ENCODE measurements at regions not wholly inside any gene's neighbourhood (a gene's known extent, or its start where the extent isn't known, plus 50 kb on each side); places are given as distances from the start of the nearest gene placed in this dataset.

GRCh38 chr2:144213797-144214196 is 306.1 kb downstream of the ZEB2 start:
- H3K4me3 ChIP-seq (ENCODE audit: low read length), result no peak overlapping the region
- WGBS, result 82% methylated on average over 1 of the region's 2 CpGs

GRCh38 chr2:144211826-144212225 is 308.1 kb downstream of the ZEB2 start:
- Histone ChIP-seq H3K27me3 (ENCODE audit: insufficient read depth, low read length) (no peaks in the 10 kb centered on the region), H3K9me3 (ENCODE audit: insufficient read depth, low read depth, low read length) (no peaks in the 10 kb centered on the region), H3K36me3 (ENCODE audit: insufficient read depth, low read length) (no peaks in the 10 kb centered on the region), H3K4me3 (ENCODE audit: low read length) (no peak overlapping the region), H3K4me1 (ENCODE audit: insufficient read depth, low read length) (peaks cover 11% of the 10 kb centered on the region; the same call in 1 of the 2 replicates), H3K9ac (ENCODE audit: low read depth, low read length) (no peak overlapping the region), H3K27ac (ENCODE audit: low read depth, low read length) (no peak overlapping the region)
- WGBS, result 96% methylated on average over 4 of the region's 4 CpGs

More at GRCh38 chr2:144213797-144214196, 306.1 kb downstream of the ZEB2 start:
- H3K36me3 ChIP-seq (ENCODE audit: insufficient read depth, low read length), result no peaks in the 10 kb centered on the region
- peaks cover 11% of the 10 kb centered on the region; the same call in 1 of the 2 replicates for H3K4me1 ChIP-seq (ENCODE audit: insufficient read depth, low read length)
- H3K9ac ChIP-seq (ENCODE audit: low read depth, low read length), result no peak overlapping the region
- H3K9me3 ChIP-seq (ENCODE audit: insufficient read depth, low read depth, low read length), result no peaks in the 10 kb centered on the region
- no peaks in the 10 kb centered on the region for H3K27me3 ChIP-seq (ENCODE audit: insufficient read depth, low read length)
- no peak overlapping the region for H3K27ac ChIP-seq (ENCODE audit: low read depth, low read length)

DNA sequence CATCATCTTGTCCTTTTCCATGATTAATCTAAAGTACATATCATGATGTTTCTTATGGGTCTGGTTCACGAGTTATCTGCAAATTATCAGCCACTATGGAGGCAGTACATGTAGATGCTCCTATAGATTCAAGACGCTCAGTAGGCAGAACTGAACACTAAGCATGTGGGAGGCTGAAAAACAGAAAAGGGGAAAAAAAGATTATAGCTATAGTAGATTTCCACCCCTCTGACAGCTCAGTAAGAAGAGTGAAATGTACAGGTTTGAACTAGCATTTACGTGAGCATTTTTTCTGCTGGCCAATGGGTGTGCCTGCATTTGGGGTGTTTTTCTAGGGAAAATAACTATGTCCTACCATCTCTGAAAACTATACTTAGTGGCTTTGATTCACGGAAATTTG is 308.9 kb downstream of the ZEB2 start:
- Histone ChIP-seq H3K4me1 (ENCODE audit: insufficient read depth, low read length) (peaks cover 11% of the 10 kb centered on the region; the same call in 1 of the 2 replicates), H3K27me3 (ENCODE audit: insufficient read depth, low read length) (no peaks in the 10 kb centered on the region), H3K36me3 (ENCODE audit: insufficient read depth, low read length) (no peaks in the 10 kb centered on the region), H3K27ac (ENCODE audit: low read depth, low read length) (no peak overlapping the region), H3K9ac (ENCODE audit: low read depth, low read length) (no peak overlapping the region), H3K4me3 (ENCODE audit: low read length) (no peak overlapping the region), H3K9me3 (ENCODE audit: insufficient read depth, low read depth, low read length) (no peaks in the 10 kb centered on the region)
- 97% methylated on average over 4 of the region's 4 CpGs for WGBS

DNA sequence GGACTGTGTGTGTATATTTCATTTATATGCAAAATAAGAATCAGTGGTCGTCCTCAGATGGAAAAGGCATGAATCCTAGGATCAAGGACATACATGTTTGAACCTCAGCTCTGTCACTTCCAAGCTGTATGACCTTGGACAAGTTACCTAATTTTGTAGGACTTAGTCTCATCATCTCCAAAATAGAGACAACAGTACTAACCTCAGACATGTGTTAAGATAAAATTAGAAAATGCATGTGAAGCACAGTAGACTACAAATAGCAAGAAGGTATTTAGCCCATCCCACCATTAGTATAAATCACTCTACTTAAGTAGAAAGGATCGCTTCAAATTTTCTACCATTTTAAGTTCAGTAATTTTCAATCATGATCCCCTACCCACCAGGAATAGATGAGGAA is 309.8 kb downstream of the ZEB2 start:
- Histone ChIP-seq H3K4me3 (ENCODE audit: low read length) (no peak overlapping the region), H3K36me3 (ENCODE audit: insufficient read depth, low read length) (no peaks in the 10 kb centered on the region), H3K27me3 (ENCODE audit: insufficient read depth, low read length) (no peaks in the 10 kb centered on the region), H3K9ac (ENCODE audit: low read depth, low read length) (no peak overlapping the region), H3K4me1 (ENCODE audit: insufficient read depth, low read length) (peaks cover 11% of the 10 kb centered on the region; the same call in 1 of the 2 replicates), H3K9me3 (ENCODE audit: insufficient read depth, low read depth, low read length) (no peaks in the 10 kb centered on the region), H3K27ac (ENCODE audit: low read depth, low read length) (no peak overlapping the region)
- WGBS, result 95% methylated on average over 2 of the region's 2 CpGs

GRCh38 chr2:144208924-144209323 is 311.0 kb downstream of the ZEB2 start:
- Histone ChIP-seq H3K27ac (ENCODE audit: low read depth, low read length) (no peak overlapping the region), H3K27me3 (ENCODE audit: insufficient read depth, low read length) (no peaks in the 10 kb centered on the region), H3K9ac (ENCODE audit: low read depth, low read length) (no peak overlapping the region), H3K9me3 (ENCODE audit: insufficient read depth, low read depth, low read length) (no peaks in the 10 kb centered on the region), H3K4me1 (ENCODE audit: insufficient read depth, low read length) (peaks cover 5% of the 10 kb centered on the region; the same call in 1 of the 2 replicates), H3K36me3 (ENCODE audit: insufficient read depth, low read length) (no peaks in the 10 kb centered on the region), H3K4me3 (ENCODE audit: low read length) (no peak overlapping the region)
- 88% methylated on average over 2 of the region's 2 CpGs for WGBS

DNA sequence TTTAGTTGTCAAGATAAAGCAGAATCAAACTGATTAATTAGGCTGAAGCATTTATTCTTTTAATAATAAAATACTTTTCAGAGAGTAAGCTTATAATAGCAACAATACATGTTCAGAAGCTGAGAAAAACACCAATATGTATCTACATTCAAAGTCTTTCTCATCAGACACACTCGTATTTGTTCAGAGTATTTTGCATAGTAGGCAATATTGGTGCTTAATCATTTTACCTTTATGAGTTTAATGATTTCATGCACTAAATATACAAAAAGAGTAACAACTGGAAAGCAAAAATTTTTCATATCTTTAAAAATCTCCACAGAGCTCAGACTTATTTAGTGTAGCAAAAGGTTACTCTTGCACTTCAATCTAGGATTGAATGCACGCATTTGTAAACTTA is 313.9 kb downstream of the ZEB2 start:
- WGBS, result 100% methylated on average over 1 of the region's 2 CpGs
- Histone ChIP-seq H3K4me3 (ENCODE audit: low read length) (no peak overlapping the region), H3K9ac (ENCODE audit: low read depth, low read length) (no peak overlapping the region), H3K27ac (ENCODE audit: low read depth, low read length) (no peak overlapping the region), H3K9me3 (ENCODE audit: insufficient read depth, low read depth, low read length) (no peaks in the 10 kb centered on the region), H3K27me3 (ENCODE audit: insufficient read depth, low read length) (no peaks in the 10 kb centered on the region), H3K36me3 (ENCODE audit: insufficient read depth, low read length) (no peaks in the 10 kb centered on the region), H3K4me1 (ENCODE audit: insufficient read depth, low read length) (no peaks in the 10 kb centered on the region)

DNA sequence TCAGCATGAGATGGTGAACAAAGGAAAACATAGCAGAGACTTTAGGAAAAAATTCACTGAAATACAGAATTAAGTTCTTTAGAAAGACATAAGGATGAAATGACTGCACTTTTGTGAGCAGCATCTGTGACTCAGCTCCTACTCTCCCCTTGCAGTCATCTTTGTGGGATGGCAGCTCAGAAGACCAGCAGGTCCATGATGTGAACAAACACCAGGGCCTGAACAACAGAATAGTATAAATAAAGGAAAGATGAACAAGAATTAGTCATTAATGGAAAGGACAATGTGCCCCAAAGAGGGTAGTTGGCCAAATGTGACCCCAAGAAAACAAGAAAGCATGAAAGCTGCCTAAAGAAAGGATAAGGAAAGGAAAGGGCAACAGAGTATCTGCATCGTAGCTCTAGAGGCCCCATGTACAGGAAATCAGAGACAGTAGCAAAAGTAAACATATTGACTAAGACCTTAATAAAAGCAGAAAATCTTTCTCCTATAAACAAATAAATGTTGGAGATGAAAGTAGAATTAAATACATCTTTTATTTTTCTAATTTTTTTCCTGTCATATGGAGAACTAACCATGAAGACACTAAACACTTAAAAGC is 318.0 kb downstream of the ZEB2 start:
- H3K36me3 ChIP-seq (ENCODE audit: insufficient read depth, low read length), result no peaks in the 10 kb centered on the region
- H3K9me3 ChIP-seq (ENCODE audit: insufficient read depth, low read depth, low read length), result no peaks in the 10 kb centered on the region
- no peaks in the 10 kb centered on the region; the same call in 1 of the 2 replicates for H3K4me1 ChIP-seq (ENCODE audit: insufficient read depth, low read length)
- H3K4me3 ChIP-seq (ENCODE audit: low read length), result no peak overlapping the region
- no peak overlapping the region for H3K27ac ChIP-seq (ENCODE audit: low read depth, low read length)
- WGBS, result no CpG with 5 or more reads among the region's 1 CpG
- H3K27me3 ChIP-seq (ENCODE audit: insufficient read depth, low read length), result no peaks in the 10 kb centered on the region
- no peak overlapping the region for H3K9ac ChIP-seq (ENCODE audit: low read depth, low read length)

GRCh38 chr2:144201126-144201525 is 318.8 kb downstream of the ZEB2 start:
- Histone ChIP-seq H3K4me1 (ENCODE audit: insufficient read depth, low read length) (no peaks in the 10 kb centered on the region; the same call in 1 of the 2 replicates), H3K4me3 (ENCODE audit: low read length) (no peak overlapping the region), H3K27me3 (ENCODE audit: insufficient read depth, low read length) (no peaks in the 10 kb centered on the region), H3K9me3 (ENCODE audit: insufficient read depth, low read depth, low read length) (no peaks in the 10 kb centered on the region), H3K36me3 (ENCODE audit: insufficient read depth, low read length) (no peaks in the 10 kb centered on the region), H3K27ac (ENCODE audit: low read depth, low read length) (no peak overlapping the region), H3K9ac (ENCODE audit: low read depth, low read length) (no peak overlapping the region)
- WGBS, result 92% methylated on average over 6 of the region's 6 CpGs

DNA sequence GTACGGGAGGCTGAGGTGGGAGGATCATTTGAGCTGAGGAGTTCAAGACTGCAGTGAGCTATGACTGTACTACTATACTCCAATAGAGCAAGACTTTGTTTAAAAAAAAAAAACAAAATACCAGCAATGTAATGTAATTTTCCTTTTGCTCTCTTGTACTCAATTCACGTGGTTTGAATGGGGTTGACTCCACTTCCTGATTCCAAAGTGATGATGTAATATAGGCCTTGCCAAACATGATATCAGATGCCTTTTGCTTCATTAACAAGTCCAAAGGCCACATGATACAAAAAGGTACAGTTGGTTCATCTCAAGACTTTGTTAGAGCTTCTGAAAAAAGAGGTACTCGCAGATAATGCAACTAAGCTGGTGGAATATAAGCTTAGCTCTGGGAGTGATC is 321.8 kb downstream of the ZEB2 start:
- no peak overlapping the region for H3K27ac ChIP-seq (ENCODE audit: low read depth, low read length)
- no peaks in the 10 kb centered on the region for H3K9me3 ChIP-seq (ENCODE audit: insufficient read depth, low read depth, low read length)
- H3K27me3 ChIP-seq (ENCODE audit: insufficient read depth, low read length), result no peaks in the 10 kb centered on the region
- H3K36me3 ChIP-seq (ENCODE audit: insufficient read depth, low read length), result no peaks in the 10 kb centered on the region
- WGBS, result 90% methylated on average over 3 of the region's 3 CpGs
- H3K4me3 ChIP-seq (ENCODE audit: low read length), result no peak overlapping the region
- H3K9ac ChIP-seq (ENCODE audit: low read depth, low read length), result no peak overlapping the region
- no peaks in the 10 kb centered on the region; the same call in 1 of the 2 replicates for H3K4me1 ChIP-seq (ENCODE audit: insufficient read depth, low read length)

- no peaks in the 10 kb centered on the region; the same call in 1 of the 2 replicates for H3K4me1 ChIP-seq (ENCODE audit: insufficient read depth, low read length)
- H3K27me3 ChIP-seq (ENCODE audit: insufficient read depth, low read length), result no peaks in the 10 kb centered on the region
- H3K4me3 ChIP-seq (ENCODE audit: low read length), result no peak overlapping the region
- H3K9ac ChIP-seq (ENCODE audit: low read depth, low read length), result no peak overlapping the region
- no peaks in the 10 kb centered on the region for H3K9me3 ChIP-seq (ENCODE audit: insufficient read depth, low read depth, low read length)
- 93% methylated on average over 5 of the region's 5 CpGs for WGBS
- no peaks in the 10 kb centered on the region for H3K36me3 ChIP-seq (ENCODE audit: insufficient read depth, low read length)
- no peak overlapping the region for H3K27ac ChIP-seq (ENCODE audit: low read depth, low read length)
Measured at GRCh38 chr2:144194326-144195071, 325.4 kb downstream of the ZEB2 start.

- H3K27ac ChIP-seq (ENCODE audit: low read depth, low read length), result no peak overlapping the region
- H3K36me3 ChIP-seq (ENCODE audit: insufficient read depth, low read length), result no peaks in the 10 kb centered on the region
- no peaks in the 10 kb centered on the region for H3K4me1 ChIP-seq (ENCODE audit: insufficient read depth, low read length)
- H3K9ac ChIP-seq (ENCODE audit: low read depth, low read length), result no peak overlapping the region
- no peaks in the 10 kb centered on the region for H3K27me3 ChIP-seq (ENCODE audit: insufficient read depth, low read length)
- WGBS, result 97% methylated on average over 3 of the region's 4 CpGs
- no peaks in the 10 kb centered on the region for H3K9me3 ChIP-seq (ENCODE audit: insufficient read depth, low read depth, low read length)
- no peak overlapping the region for H3K4me3 ChIP-seq (ENCODE audit: low read length)
Measured at GRCh38 chr2:144190908-144191605, 328.9 kb downstream of the ZEB2 start.

All from HUES64 (cell line).